ENCODE measurements at regions not wholly inside any gene's neighbourhood (a gene's known extent, or its start where the extent isn't known, plus 50 kb on each side); places are given as distances from the start of the nearest gene placed in this dataset.

GRCh38 chr1:74834261-74834660 is 101.3 kb downstream of the TYW3 start:
- Mint-ChIP-seq H3K27me3 (ENCODE audit: low read depth) (peaks cover 4% of the 10 kb centered on the region), H3K4me1 (ENCODE audit: low read depth) (no peaks in the 10 kb centered on the region), H3K36me3 (ENCODE audit: low read depth) (no peaks in the 10 kb centered on the region), H3K9me3 (ENCODE audit: low read depth) (no peaks in the 10 kb centered on the region), H3K4me3 (ENCODE audit: unreplicated experiment) (no peak overlapping the region), H3K27ac (ENCODE audit: unreplicated experiment) (no peak overlapping the region)
- no peak for TF ChIP-seq CTCF (IDR thresholded peaks at IDR 0.05)
- DNase-seq (ENCODE audit: low spot score) = no peak

- Mint-ChIP-seq H3K4me3 (ENCODE audit: unreplicated experiment) (no peak overlapping the region), H3K4me1 (ENCODE audit: low read depth) (no peaks in the 10 kb centered on the region), H3K27ac (ENCODE audit: unreplicated experiment) (no peak overlapping the region), H3K27me3 (ENCODE audit: low read depth) (peaks cover 7% of the 10 kb centered on the region), H3K9me3 (ENCODE audit: low read depth) (no peaks in the 10 kb centered on the region), H3K36me3 (ENCODE audit: low read depth) (no peaks in the 10 kb centered on the region)
- DNase-seq (ENCODE audit: low spot score) = no peak
- TF ChIP-seq CTCF (IDR thresholded peaks at IDR 0.05) = no peak
These were observed 102.1 kb downstream of the TYW3 start for GRCh38 chr1:74835051-74835450.

- H3K4me3 Mint-ChIP-seq (ENCODE audit: unreplicated experiment) = no peak overlapping the region
- H3K4me1 Mint-ChIP-seq (ENCODE audit: low read depth) = no peaks in the 10 kb centered on the region
- no peak for DNase-seq (ENCODE audit: low spot score)
- TF ChIP-seq CTCF (IDR thresholded peaks at IDR 0.05) = no peak
- H3K27me3 Mint-ChIP-seq (ENCODE audit: low read depth) = peaks cover 2% of the 10 kb centered on the region
- H3K27ac Mint-ChIP-seq (ENCODE audit: unreplicated experiment) = no peak overlapping the region
- no peaks in the 10 kb centered on the region for H3K36me3 Mint-ChIP-seq (ENCODE audit: low read depth)
- H3K9me3 Mint-ChIP-seq (ENCODE audit: low read depth) = no peaks in the 10 kb centered on the region
These were observed 109.8 kb downstream of the TYW3 start for GRCh38 chr1:74842726-74843125.

- Mint-ChIP-seq H3K9me3 (ENCODE audit: low read depth) (no peaks in the 10 kb centered on the region), H3K27ac (ENCODE audit: unreplicated experiment) (no peak overlapping the region), H3K4me1 (ENCODE audit: low read depth) (no peaks in the 10 kb centered on the region), H3K4me3 (ENCODE audit: unreplicated experiment) (no peak overlapping the region), H3K36me3 (ENCODE audit: low read depth) (no peaks in the 10 kb centered on the region), H3K27me3 (ENCODE audit: low read depth) (no peaks in the 10 kb centered on the region)
- no peak for TF ChIP-seq CTCF (IDR thresholded peaks at IDR 0.05)
- DNase-seq (ENCODE audit: low spot score) = no peak
These were observed 114.8 kb downstream of the TYW3 start for GRCh38 chr1:74847715-74848114.

GRCh38 chr1:74853756-74854155 is 120.8 kb downstream of the TYW3 start:
- H3K36me3 Mint-ChIP-seq (ENCODE audit: low read depth) = no peaks in the 10 kb centered on the region
- H3K4me1 Mint-ChIP-seq (ENCODE audit: low read depth) = no peaks in the 10 kb centered on the region
- no peak for DNase-seq (ENCODE audit: low spot score)
- H3K27me3 Mint-ChIP-seq (ENCODE audit: low read depth) = peaks cover 2% of the 10 kb centered on the region
- no peaks in the 10 kb centered on the region for H3K9me3 Mint-ChIP-seq (ENCODE audit: low read depth)
- no peak for TF ChIP-seq CTCF (IDR thresholded peaks at IDR 0.05)
- H3K4me3 Mint-ChIP-seq (ENCODE audit: unreplicated experiment) = no peak overlapping the region
- H3K27ac Mint-ChIP-seq (ENCODE audit: unreplicated experiment) = no peak overlapping the region
